ENCODE measurements at regions not wholly inside any gene's neighbourhood (a gene's known extent, or its start where the extent isn't known, plus 50 kb on each side); places are given as distances from the start of the nearest gene placed in this dataset.
"Not testable (repeated sequence)": the region's sequence is repeated elsewhere in the genome, so short reads cannot be mapped to it uniquely, and the experiment has no call there.

GRCh38 chr6:164826831-164827468 lies 482.5 kb downstream of the C6orf118 start:
- no peak for DNase-seq (ENCODE audit: low spot score)

- no peak for DNase-seq (ENCODE audit: low spot score)
These were observed 484.0 kb downstream of the C6orf118 start for GRCh38 chr6:164825386-164825785.

GRCh38 chr6:164817662-164818061 lies 491.7 kb downstream of the C6orf118 start:
- no peak for DNase-seq (ENCODE audit: low spot score)

GRCh38 chr6:164812706-164813105 lies 496.7 kb downstream of the C6orf118 start:
- DNase-seq (ENCODE audit: low spot score), result no peak

- no peak for DNase-seq (ENCODE audit: low spot score)
These were observed 502.3 kb downstream of the C6orf118 start for GRCh38 chr6:164807125-164807524.

GRCh38 chr6:164795056-164795815 lies 514.2 kb downstream of the C6orf118 start:
- DNase-seq (ENCODE audit: low spot score), result no peak

GRCh38 chr6:164792666-164793065 lies 516.7 kb downstream of the C6orf118 start:
- no peak for DNase-seq (ENCODE audit: low spot score)

GRCh38 chr6:164791498-164791897 lies 517.9 kb downstream of the C6orf118 start:
- no peak for DNase-seq (ENCODE audit: low spot score)

- no peak for DNase-seq (ENCODE audit: low spot score)
These were observed 545.6 kb downstream of the C6orf118 start for GRCh38 chr6:164763788-164764187.

GRCh38 chr6:164757451-164757850 lies 552.0 kb downstream of the C6orf118 start:
- DNase-seq (ENCODE audit: low spot score), result no peak

GRCh38 chr6:164756723-164757122 lies 552.7 kb downstream of the C6orf118 start:
- no peak for DNase-seq (ENCODE audit: low spot score)

- DNase-seq (ENCODE audit: low spot score), result no peak
These were observed 553.3 kb downstream of the C6orf118 start for GRCh38 chr6:164756142-164756541.

- no peak for DNase-seq (ENCODE audit: low spot score)
These were observed 555.9 kb downstream of the C6orf118 start for GRCh38 chr6:164753517-164753916.

GRCh38 chr6:164751395-164751794 lies 558.0 kb downstream of the C6orf118 start:
- no peak for DNase-seq (ENCODE audit: low spot score)

GRCh38 chr6:164750128-164750527 lies 559.3 kb downstream of the C6orf118 start:
- DNase-seq (ENCODE audit: low spot score), result no peak

- DNase-seq (ENCODE audit: low spot score), result no peak
These were observed 560.0 kb downstream of the C6orf118 start for GRCh38 chr6:164749221-164750064.

GRCh38 chr6:164744301-164744700 lies 565.1 kb downstream of the C6orf118 start:
- DNase-seq (ENCODE audit: low spot score), result no peak

- DNase-seq (ENCODE audit: low spot score), result no peak
These were observed 567.4 kb downstream of the C6orf118 start for GRCh38 chr6:164741938-164742451.

- DNase-seq (ENCODE audit: low spot score), result not testable (repeated sequence)
These were observed 573.3 kb downstream of the C6orf118 start for GRCh38 chr6:164736090-164736489.

- no peak for DNase-seq (ENCODE audit: low spot score)
These were observed 577.9 kb downstream of the C6orf118 start for GRCh38 chr6:164731539-164731938.

- DNase-seq (ENCODE audit: low spot score), result no peak
These were observed 587.9 kb downstream of the C6orf118 start for GRCh38 chr6:164721460-164721859.

GRCh38 chr6:164700497-164700896 lies 608.9 kb downstream of the C6orf118 start:
- no peak for DNase-seq (ENCODE audit: low spot score)

- no peak for DNase-seq (ENCODE audit: low spot score)
These were observed 613.5 kb downstream of the C6orf118 start for GRCh38 chr6:164695896-164696295.
